Prostate gland (tissue), 2 donors: ENCODE measurements at regions not wholly inside any gene's neighbourhood (a gene's known extent, or its start where the extent isn't known, plus 50 kb on each side); places are given as distances from the start of the nearest gene placed in this dataset.

Experiments used
- CTCF ChIP-seq, 4 experiments: fragments of 200-600 bp in 2 of 4; fragments of 450-650 bp in 2 of 4; sonication (generic) in 2 of 4; IDR thresholded peaks; 1 replicate in 3 of 4; 2 replicates in 1 of 4; pipeline ENCODE4 v1.5.1; 2016 to 2019; ENCODE audit warnings: antibody characterized with exemption in 4 of 4, mild to moderate bottlenecking in 2 of 4, moderate library complexity in 2 of 4
- POLR2A ChIP-seq: fragments of 450-650 bp; IDR thresholded peaks from one replicate; pipeline ENCODE4 v1.6.1; 2016; ENCODE audit warnings: antibody characterized with exemption, mild to moderate bottlenecking

DNA sequence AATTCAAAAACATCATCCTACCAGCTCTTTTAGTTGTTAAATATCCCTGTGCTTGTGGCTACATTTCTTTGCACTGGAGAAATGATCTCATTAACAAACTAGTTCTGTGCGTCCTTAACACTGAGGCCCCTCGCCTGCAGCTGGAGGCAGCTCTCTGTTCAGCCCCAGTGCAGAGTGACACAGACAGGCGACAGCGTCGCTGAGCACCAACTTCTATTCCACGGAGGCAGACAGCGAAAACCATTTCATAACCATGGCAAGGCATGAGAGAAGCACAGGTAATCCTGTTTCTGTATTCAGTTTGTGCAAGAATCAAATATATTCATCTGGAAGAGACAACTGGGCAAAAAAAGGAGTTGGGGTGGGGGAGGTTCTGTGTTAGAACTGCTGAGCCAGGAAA lies 530.7 kb downstream of the ZIC1 start:
- no peak for TF ChIP-seq POLR2A
- TF ChIP-seq CTCF (IDR thresholded peaks at IDR 0.05), result no peak
